HG03378 (cell line): ENCODE measurements at regions not wholly inside any gene's neighbourhood (a gene's known extent, or its start where the extent isn't known, plus 50 kb on each side); places are given as distances from the start of the nearest gene placed in this dataset.

ENCODE experiments used
- ATAC-seq: cut with Tn5 transposase; IDR thresholded peaks from one replicate; pipeline ENCODE4 v1.9.1; 2021; ENCODE audit warnings: mild to moderate bottlenecking, moderate library complexity; ENCODE audit not compliant: unreplicated experiment

DNA sequence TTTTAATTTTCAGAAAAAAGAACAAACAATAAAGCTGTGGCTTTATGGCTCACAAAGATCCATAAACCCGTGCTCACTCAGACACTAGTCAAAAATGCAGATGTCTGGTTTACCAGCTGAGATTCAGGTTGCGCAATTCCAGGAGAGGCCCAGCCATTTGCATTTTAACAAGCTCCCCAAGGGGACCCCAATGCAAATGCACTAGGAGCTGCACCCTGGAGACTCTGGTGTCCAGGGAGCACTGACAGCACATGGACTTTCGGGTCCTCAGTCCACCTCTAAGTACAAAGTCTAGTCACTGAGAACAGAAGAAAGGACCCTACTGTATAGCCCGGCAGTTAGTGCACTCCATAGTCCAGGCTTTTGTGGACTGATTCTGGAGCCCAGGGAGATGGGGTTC lies 326.3 kb downstream of the MAF start:
- ATAC-seq, result no peak

DNA sequence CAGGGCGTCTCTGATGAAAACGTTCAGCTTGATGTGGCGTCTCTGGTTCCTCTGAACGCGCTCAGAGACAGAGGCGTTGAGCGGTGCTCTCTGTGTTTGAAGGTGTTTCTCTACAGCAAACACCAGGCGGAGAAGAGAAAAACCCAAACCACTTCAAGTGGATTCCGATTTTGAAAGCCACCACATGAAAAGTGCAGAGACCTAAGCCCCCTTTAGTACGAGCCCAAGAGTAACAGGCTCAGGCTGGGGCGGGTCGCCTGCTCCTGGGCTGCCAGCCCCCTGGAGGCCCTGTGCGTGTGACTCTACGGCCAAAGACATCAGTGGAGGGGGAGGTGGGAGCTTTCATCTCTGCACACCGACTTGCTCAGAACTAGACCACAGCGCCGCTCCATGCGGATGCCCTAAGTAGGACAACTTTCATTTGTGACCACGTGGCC lies 328.4 kb downstream of the MAF start:
- no peak for ATAC-seq

DNA sequence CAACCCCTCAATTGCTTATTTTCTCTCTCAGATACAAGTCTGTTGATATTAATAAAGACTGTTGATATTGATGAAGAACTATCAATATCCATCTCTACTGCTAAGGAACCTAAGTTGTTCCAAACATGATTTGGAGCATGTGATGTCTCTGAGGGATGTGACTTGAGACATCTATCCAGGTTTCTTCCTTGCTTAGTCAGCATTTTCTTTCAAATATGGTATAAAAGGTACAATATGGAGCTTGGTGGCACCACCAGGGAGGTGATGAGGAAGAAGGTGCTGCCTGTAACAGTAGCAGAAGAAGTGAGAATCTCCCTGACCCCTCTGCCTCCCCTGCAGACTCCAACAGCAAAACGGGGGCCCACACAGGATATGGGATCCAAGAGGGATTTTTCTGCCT lies 329.0 kb downstream of the MAF start:
- no peak for ATAC-seq

DNA sequence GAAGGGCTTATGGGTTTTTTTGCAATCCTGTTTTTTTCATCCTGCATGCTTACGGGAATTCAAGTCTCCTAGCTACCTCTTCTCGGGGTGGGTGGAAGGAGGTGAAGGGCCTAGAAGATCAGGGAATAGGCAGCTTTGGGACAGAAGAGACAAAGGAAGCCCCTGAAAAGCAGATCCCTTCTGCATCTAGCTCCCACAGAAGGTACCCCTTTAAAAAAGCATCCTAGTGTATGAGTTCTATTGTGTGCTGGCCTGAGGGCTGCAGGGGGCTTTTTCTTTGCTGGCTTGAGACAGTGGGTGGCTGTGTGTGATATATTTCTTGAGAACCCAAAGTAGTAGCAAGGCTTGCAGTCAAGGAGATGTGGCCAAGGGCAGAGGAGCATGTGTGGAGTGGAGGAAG lies 330.5 kb downstream of the MAF start:
- ATAC-seq, result no peak

DNA sequence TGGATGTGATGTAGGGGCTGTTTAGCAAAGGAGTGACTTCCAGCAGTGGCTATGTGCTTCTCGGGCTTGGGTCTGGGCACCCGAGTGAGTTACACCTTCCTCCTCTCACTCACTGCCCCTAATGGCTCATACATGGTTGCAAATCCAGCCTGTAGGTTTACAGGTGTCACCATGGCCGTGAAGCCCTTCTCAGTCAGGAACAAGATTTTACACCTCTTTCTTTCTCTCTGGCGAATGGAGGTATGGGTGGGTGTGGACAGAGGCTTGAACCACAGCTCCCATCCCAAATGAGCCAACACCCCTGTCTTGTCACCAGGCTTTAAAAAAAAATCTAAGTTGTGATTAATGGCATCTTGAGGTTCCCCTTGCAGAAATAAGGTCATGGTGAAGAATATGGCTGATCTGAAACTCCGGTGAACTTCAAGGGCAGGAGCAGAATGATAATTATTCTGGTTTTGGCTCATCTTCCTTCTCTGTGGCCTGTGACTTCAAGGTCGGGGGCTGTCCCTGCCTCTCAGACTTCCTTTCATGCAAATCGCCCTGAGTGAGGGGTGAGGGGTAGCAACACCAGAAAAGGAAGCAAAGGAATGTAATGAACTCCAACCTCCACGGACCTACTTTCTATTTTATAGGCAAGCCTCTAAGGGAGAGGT lies 331.2 kb downstream of the MAF start:
- ATAC-seq, result peak; percentile 95

DNA sequence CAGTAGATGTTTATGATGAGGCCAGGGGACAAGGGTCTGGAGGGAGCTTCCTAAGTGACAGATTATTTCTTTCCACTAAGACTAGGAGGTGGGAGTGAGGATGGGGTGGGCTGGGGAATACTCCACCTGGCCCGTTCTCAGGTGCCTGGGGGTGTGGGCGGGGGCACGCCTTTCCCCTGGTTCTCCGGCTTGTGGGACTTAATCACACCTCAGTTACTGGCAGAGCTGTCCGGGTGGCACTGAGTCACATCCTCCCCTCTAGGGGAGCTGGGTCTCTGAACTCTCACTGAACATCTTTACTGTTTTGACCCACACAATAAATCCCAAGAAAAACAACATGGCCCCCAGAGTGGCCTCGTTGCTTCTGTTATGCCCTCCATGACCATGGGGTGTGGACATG lies 332.8 kb downstream of the MAF start:
- no peak for ATAC-seq

DNA sequence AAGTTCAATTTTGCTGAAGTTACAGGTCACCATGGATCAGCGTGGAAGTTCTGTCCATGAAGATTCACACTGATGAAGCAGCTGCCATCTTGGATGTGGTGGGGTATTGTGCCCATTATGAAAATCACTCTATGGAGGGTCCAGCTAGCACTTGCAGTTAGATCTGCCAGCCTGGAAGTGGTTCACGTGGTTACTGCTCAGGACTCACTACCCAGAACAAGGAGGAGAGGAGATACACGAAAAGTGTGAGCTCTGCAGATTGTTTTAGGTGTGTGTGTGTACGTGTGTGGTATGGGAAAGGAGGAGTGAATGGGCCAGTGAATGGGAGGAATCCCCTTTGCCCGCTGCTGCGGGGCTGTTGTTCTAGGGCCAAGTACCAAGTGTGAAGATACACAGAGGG lies 333.4 kb downstream of the MAF start:
- no peak for ATAC-seq

DNA sequence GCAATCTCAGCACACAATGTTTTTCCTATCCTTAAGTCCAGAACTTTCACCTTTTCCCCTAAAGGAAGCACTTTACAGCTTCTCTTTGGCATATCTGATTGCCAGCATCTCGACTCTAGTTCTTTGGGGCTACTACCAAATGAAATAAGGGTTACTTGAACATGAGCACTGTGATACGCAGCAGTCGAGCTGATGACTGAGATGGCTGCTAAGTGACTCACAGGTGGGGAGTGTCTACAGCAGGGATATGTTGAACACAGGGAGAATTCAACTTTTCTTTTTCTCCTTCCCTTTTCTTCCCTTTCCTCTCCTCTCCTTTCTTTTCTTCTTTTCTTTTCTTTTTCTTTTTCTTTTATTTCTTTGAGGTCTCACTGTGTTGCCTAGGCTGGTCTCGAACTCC lies 334.8 kb downstream of the MAF start:
- no peak for ATAC-seq

DNA sequence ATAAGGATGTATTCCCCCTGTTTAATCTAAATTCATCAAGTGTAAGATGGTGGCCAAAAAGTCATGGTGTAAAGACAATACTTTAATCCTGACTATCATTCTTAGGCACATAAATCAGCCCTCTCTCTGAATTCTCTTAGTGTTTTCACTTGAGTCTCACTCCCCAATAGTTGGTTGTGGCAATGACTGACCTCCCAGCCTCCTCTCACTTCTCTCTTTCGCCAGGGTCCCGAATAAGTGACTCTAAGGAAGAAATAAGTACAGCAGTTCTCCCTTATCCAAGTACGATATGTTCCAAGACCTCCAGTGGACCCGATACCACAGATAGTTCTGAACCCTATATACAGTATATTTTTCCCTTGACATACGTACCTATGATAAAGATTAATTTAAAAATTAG lies 335.3 kb downstream of the MAF start:
- no peak for ATAC-seq

DNA sequence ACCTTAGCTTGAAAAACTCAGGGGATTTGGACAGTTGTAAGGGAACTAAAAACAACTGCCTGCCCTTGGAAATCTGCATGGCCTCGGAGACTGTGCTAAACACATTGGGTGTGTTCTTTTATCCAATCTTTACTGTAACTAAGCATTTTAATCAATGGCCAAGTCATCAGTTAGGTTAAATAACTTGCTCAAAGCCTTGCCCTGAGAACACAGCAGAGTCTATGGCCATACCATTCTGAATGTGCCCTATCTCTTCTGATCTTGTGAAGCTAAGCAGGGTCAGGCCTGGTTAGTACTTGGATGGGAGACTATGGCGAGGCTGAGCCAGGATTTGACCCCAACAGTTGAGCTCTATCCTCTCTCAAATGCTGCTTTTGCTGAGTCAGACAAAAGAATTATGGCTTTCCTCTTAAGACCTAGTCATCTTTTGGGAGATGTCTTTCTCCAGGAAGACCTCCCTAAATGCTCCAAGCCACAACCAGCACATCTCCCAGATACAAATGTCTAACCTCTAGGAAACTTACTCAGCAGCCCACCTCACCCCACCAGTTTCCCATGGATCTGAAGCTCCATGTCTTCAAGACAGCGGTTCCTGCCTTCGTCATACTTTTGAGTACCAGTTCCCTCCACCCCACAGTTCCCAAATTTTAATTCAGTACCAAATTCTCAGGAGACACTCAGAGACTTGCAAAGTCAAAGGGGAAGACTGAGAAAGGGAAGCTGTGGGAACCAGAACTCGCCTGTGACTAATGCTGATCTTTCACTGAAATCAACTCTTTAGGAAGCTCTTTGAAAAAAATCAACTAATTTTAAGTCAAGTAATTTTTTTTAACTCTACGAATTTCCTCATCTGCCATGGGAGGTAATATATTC lies 336.1 kb downstream of the MAF start:
- ATAC-seq, result no peak

DNA sequence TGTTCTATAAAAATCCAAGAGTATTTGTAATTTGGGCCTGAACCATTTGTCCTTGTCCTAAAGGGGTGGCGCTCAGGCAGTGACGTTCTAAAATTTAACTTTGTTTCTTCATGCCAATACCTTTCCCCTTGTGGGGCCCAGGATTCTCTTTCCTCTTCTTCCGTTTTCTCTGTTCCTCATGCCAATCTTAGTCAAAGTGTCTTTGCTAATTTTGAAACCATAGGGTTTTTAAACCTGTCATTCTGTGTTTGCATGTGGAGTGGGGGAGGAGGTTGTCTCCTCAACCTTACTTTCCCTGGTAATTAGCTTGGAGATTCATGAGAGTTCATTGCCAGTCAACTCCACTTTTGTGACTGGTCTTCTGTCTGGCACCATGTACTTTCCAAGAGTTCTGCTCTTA lies 337.1 kb downstream of the MAF start:
- ATAC-seq, result no peak
